GM23338 (cell line): ENCODE measurements at regions not wholly inside any gene's neighbourhood (a gene's known extent, or its start where the extent isn't known, plus 50 kb on each side); places are given as distances from the start of the nearest gene placed in this dataset.

Source experiments
- ATAC-seq: fragments of 200-7000 bp; cut with Tn5 transposase; 3 replicates; pipeline ENCODE4 v1.9.1; 2020
- DNase-seq: peaks from one replicate; pipeline ENCODE4 v3.0.0-alpha.2; 2015; ENCODE audit warnings: low spot score
- H2AFZ ChIP-seq: fragments of 200-600 bp; sonication (generic); 2 replicates; pipeline ENCODE4 v1.8.0; 2016; ENCODE audit warnings: antibody characterized with exemption, mild to moderate bottlenecking, moderate library complexity
- H3F3A ChIP-seq: fragments of 200-600 bp; sonication (generic); replicated peaks from 2 replicates; pipeline ENCODE4 v1.8.0; 2017; ENCODE audit warnings: antibody characterized with exemption, mixed run types, low read depth
- H3K27ac ChIP-seq: fragments of 200-600 bp; sonication (generic); 2 replicates; pipeline ENCODE4 v1.6.1; 2016; ENCODE audit warnings: low read depth
- H3K27me3 ChIP-seq: fragments of 200-600 bp; sonication (generic); 2 replicates; pipeline ENCODE4 v1.8.0; 2016; ENCODE audit warnings: mild to moderate bottlenecking, mixed run types, moderate library complexity; ENCODE audit not compliant: insufficient read depth
- H3K36me3 ChIP-seq: fragments of 200-600 bp; sonication (generic); 2 replicates; pipeline ENCODE4 v1.8.0; 2016; ENCODE audit warnings: mild to moderate bottlenecking; ENCODE audit not compliant: insufficient read depth
- H3K4me1 ChIP-seq: fragments of 200-600 bp; sonication (generic); 2 replicates; pipeline ENCODE4 v1.8.0; 2016; ENCODE audit warnings: mild to moderate bottlenecking, moderate library complexity; ENCODE audit not compliant: insufficient read depth
- H3K4me2 ChIP-seq: fragments of 200-600 bp; sonication (generic); 2 replicates; pipeline ENCODE4 v1.7.1; 2017; ENCODE audit warnings: mixed run types
- H3K4me3 ChIP-seq: fragments of 200-600 bp; sonication (generic); 2 replicates; pipeline ENCODE4 v1.6.1; 2016; ENCODE audit warnings: mixed run types
- H3K79me2 ChIP-seq: fragments of 200-600 bp; sonication (generic); replicated peaks from 2 replicates; pipeline ENCODE4 v1.8.0; 2017; ENCODE audit warnings: mild to moderate bottlenecking; ENCODE audit not compliant: insufficient read depth
- H3K9me2 ChIP-seq: fragments of 200-600 bp; sonication (generic); 2 replicates; pipeline ENCODE4 v1.8.0; 2017; ENCODE audit not compliant: insufficient read depth
- H4K20me1 ChIP-seq: fragments of 200-600 bp; sonication (generic); replicated peaks from 2 replicates; pipeline ENCODE4 v1.8.0; 2017; ENCODE audit warnings: mild to moderate bottlenecking; ENCODE audit not compliant: insufficient read depth
- H3K27ac Mint-ChIP-seq: 2 replicates; pipeline ENCODE4 v1.8.0; 2020; ENCODE audit warnings: inconsistent platforms, mild to moderate bottlenecking, moderate library complexity, mixed read lengths
- H3K27me3 Mint-ChIP-seq: 3 replicates; pipeline ENCODE4 v1.8.0; 2022; ENCODE audit warnings: low read depth, mild to moderate bottlenecking, moderate library complexity, mixed read lengths, inconsistent platforms; ENCODE audit not compliant: insufficient read depth, poor library complexity
- H3K36me3 Mint-ChIP-seq: 3 replicates; pipeline ENCODE4 v1.8.0; 2021; ENCODE audit warnings: low read depth, mild to moderate bottlenecking, inconsistent platforms, moderate library complexity, mixed read lengths
- H3K4me1 Mint-ChIP-seq: 3 replicates; pipeline ENCODE4 v1.8.0; 2020; ENCODE audit warnings: mild to moderate bottlenecking, inconsistent platforms, mixed read lengths
- H3K4me3 Mint-ChIP-seq: 3 replicates; pipeline ENCODE4 v1.8.0; 2021; ENCODE audit warnings: moderate library complexity, mild to moderate bottlenecking, inconsistent platforms, mixed read lengths
- H3K9me3 Mint-ChIP-seq: 3 replicates; pipeline ENCODE4 v1.8.0; 2020; ENCODE audit warnings: moderate library complexity, mild to moderate bottlenecking, inconsistent platforms, mixed read lengths
- EZH2 ChIP-seq: fragments of 200-600 bp; sonication (generic); IDR thresholded peaks from one replicate; pipeline ENCODE4 v1.8.0; 2017; ENCODE audit warnings: antibody characterized with exemption, mild to moderate bottlenecking, low read depth; ENCODE audit not compliant: unreplicated experiment
- EZH2phosphoT487 ChIP-seq: fragments of 200-600 bp; sonication (generic); IDR thresholded peaks from one replicate; pipeline ENCODE4 v1.8.1; 2018; ENCODE audit warnings: antibody characterized with exemption; ENCODE audit not compliant: unreplicated experiment
- POLR2AphosphoS5 ChIP-seq: IDR thresholded peaks from 2 replicates; pipeline ENCODE4 v1.6.1; 2016; ENCODE audit warnings: antibody characterized with exemption, low read depth
- STAT1 ChIP-seq: IDR thresholded peaks from one replicate; pipeline ENCODE4 v1.6.1; 2016; ENCODE audit warnings: antibody characterized with exemption; ENCODE audit not compliant: unreplicated experiment
- ZNF114 ChIP-seq: fragments of 250-450 bp; sonication (Bioruptor Pico); IDR thresholded peaks from 2 replicates; pipeline ENCODE4 v1.5.0; 2020; ENCODE audit warnings: mild to moderate bottlenecking, moderate library complexity
- ZNF331 ChIP-seq: fragments of 250-450 bp; sonication (Bioruptor Pico); IDR thresholded peaks from 2 replicates; pipeline ENCODE4 v1.5.0; 2020; ENCODE audit warnings: low read depth, mild to moderate bottlenecking, moderate library complexity
- TF ChIP-seq, protein P1 (sequence below), 2 experiments: fragments of 200-600 bp in 1 of 2; sonication (generic) in 1 of 2; conservative IDR thresholded peaks; 2 replicates each; pipeline versions ENCODE4 v1.5.1 to v1.6.1; 2016 to 2017; ENCODE audit warnings: antibody characterized with exemption in 2 of 2, low read depth in 2 of 2, mild to moderate bottlenecking in 2 of 2, moderate library complexity in 1 of 2
- TF ChIP-seq, protein P2 (sequence below): IDR thresholded peaks from one replicate; pipeline ENCODE4 v1.6.1; 2018; ENCODE audit warnings: antibody characterized with exemption; ENCODE audit not compliant: unreplicated experiment

DNA sequence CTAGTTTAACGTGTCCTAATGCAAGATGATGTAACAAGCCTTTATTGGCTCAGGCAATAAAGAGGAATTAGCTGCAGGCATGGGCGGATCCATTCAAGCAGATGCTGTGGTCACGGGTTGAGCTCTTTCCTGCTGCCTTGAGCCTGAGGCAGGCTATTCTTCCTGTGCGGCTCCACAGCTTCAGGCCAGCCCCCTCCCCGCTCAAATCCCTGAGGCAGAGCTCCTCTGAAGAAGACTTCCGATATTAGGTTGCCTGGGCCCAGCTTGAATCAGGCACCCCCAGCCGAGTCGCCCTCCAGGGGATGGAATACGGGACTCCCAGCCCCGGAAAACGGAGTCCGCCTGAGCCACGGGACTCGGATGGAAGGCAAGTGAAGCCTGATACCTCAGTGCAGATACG, 95.0 kb upstream of the RUFY1 start:
- no peak overlapping the region for H3K4me2 ChIP-seq
- Mint-ChIP-seq H3K27me3 (peaks cover 16% of the 10 kb centered on the region), H3K9me3 (peaks cover 63% of the 10 kb centered on the region), H3K4me1 (no peaks in the 10 kb centered on the region), H3K36me3 (peaks cover 24% of the 10 kb centered on the region), H3K27ac (no peak overlapping the region), H3K4me3 (no peak overlapping the region)
- H3K79me2 ChIP-seq = no peaks in the 10 kb centered on the region
- H3K9me2 ChIP-seq = no peaks in the 10 kb centered on the region
- H2AFZ ChIP-seq = no peak overlapping the region
- no peaks in the 10 kb centered on the region for H3F3A ChIP-seq
- DNase-seq (no peak), ATAC-seq (no peak)
- H4K20me1 ChIP-seq = no peaks in the 10 kb centered on the region
- no peak overlapping the region for H3K27ac ChIP-seq
- H3K4me1 ChIP-seq = no peaks in the 10 kb centered on the region
- TF ChIP-seq, protein P1, sequence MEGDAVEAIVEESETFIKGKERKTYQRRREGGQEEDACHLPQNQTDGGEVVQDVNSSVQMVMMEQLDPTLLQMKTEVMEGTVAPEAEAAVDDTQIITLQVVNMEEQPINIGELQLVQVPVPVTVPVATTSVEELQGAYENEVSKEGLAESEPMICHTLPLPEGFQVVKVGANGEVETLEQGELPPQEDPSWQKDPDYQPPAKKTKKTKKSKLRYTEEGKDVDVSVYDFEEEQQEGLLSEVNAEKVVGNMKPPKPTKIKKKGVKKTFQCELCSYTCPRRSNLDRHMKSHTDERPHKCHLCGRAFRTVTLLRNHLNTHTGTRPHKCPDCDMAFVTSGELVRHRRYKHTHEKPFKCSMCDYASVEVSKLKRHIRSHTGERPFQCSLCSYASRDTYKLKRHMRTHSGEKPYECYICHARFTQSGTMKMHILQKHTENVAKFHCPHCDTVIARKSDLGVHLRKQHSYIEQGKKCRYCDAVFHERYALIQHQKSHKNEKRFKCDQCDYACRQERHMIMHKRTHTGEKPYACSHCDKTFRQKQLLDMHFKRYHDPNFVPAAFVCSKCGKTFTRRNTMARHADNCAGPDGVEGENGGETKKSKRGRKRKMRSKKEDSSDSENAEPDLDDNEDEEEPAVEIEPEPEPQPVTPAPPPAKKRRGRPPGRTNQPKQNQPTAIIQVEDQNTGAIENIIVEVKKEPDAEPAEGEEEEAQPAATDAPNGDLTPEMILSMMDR (conservative IDR thresholded peaks at IDR 0.05; ENCODE audit: low read depth in 2 of 2) = no peak
- TF ChIP-seq EZH2phosphoT487 (no peak), STAT1 (no peak), ZNF114 (CRISPR knock-in tag) (no peak)
- TF ChIP-seq, protein P2, sequence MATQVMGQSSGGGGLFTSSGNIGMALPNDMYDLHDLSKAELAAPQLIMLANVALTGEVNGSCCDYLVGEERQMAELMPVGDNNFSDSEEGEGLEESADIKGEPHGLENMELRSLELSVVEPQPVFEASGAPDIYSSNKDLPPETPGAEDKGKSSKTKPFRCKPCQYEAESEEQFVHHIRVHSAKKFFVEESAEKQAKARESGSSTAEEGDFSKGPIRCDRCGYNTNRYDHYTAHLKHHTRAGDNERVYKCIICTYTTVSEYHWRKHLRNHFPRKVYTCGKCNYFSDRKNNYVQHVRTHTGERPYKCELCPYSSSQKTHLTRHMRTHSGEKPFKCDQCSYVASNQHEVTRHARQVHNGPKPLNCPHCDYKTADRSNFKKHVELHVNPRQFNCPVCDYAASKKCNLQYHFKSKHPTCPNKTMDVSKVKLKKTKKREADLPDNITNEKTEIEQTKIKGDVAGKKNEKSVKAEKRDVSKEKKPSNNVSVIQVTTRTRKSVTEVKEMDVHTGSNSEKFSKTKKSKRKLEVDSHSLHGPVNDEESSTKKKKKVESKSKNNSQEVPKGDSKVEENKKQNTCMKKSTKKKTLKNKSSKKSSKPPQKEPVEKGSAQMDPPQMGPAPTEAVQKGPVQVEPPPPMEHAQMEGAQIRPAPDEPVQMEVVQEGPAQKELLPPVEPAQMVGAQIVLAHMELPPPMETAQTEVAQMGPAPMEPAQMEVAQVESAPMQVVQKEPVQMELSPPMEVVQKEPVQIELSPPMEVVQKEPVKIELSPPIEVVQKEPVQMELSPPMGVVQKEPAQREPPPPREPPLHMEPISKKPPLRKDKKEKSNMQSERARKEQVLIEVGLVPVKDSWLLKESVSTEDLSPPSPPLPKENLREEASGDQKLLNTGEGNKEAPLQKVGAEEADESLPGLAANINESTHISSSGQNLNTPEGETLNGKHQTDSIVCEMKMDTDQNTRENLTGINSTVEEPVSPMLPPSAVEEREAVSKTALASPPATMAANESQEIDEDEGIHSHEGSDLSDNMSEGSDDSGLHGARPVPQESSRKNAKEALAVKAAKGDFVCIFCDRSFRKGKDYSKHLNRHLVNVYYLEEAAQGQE = no peak
- no peaks in the 10 kb centered on the region for H3K36me3 ChIP-seq
- H3K27me3 ChIP-seq = no peaks in the 10 kb centered on the region
- no peak overlapping the region for H3K4me3 ChIP-seq

DNA sequence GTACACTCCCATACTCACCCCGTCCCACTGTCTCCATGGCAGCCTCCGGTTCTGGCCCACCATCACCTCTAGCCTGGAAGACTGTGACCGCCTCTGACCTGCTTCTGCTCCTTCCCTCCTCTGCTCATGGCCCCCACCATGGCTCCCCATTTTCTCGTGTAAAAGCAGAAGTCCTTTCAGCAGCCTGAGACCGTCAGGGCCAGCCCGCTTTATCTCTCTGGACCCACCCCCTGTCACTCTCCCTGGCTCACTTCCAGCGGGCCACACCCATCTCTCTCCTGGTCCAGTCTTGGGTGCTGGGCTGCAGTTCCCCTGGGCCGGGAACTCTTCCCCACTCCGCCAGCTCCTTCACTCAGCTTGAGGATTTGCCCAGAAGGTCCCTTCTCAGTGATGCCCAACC, 96.0 kb upstream of the RUFY1 start:
- Histone ChIP-seq H3K4me2 (no peak overlapping the region), H3K9me2 (no peaks in the 10 kb centered on the region), H3K4me1 (no peaks in the 10 kb centered on the region), H3K4me3 (no peak overlapping the region), H3K79me2 (no peaks in the 10 kb centered on the region), H3K27me3 (no peaks in the 10 kb centered on the region), H2AFZ (no peak overlapping the region), H3K27ac (no peak overlapping the region), H3K36me3 (no peaks in the 10 kb centered on the region), H4K20me1 (no peaks in the 10 kb centered on the region), H3F3A (no peaks in the 10 kb centered on the region)
- ATAC-seq (no peak), DNase-seq (no peak)
- Mint-ChIP-seq H3K36me3 (peaks cover 24% of the 10 kb centered on the region), H3K4me3 (no peak overlapping the region), H3K27ac (no peak overlapping the region), H3K4me1 (no peaks in the 10 kb centered on the region), H3K27me3 (peaks cover 16% of the 10 kb centered on the region), H3K9me3 (peaks cover 71% of the 10 kb centered on the region)
- TF ChIP-seq, protein P2 = no peak
- TF ChIP-seq ZNF331 (no peak), EZH2 (no peak), POLR2AphosphoS5 (no peak), STAT1 (no peak)
